Neural progenitor cell (in vitro differentiated cells): ENCODE measurements at regions not wholly inside any gene's neighbourhood (a gene's known extent, or its start where the extent isn't known, plus 50 kb on each side); places are given as distances from the start of the nearest gene placed in this dataset.

ENCODE experiments used
- CTCF ChIP-seq: fragments of 200-600 bp; sonication (generic); IDR thresholded peaks from 2 replicates; pipeline ENCODE4 v1.5.1; 2017; ENCODE audit warnings: antibody characterized with exemption, mild to moderate bottlenecking
- EZH2 ChIP-seq: fragments of 200-600 bp; sonication (generic); IDR thresholded peaks from 2 replicates; pipeline ENCODE4 v1.6.1; 2017; ENCODE audit warnings: antibody characterized with exemption, mild to moderate bottlenecking, moderate library complexity
- EZH2phosphoT487 ChIP-seq: fragments of 200-600 bp; sonication (generic); IDR thresholded peaks from 2 replicates; pipeline ENCODE4 v1.6.1; 2017; ENCODE audit warnings: antibody characterized with exemption

DNA sequence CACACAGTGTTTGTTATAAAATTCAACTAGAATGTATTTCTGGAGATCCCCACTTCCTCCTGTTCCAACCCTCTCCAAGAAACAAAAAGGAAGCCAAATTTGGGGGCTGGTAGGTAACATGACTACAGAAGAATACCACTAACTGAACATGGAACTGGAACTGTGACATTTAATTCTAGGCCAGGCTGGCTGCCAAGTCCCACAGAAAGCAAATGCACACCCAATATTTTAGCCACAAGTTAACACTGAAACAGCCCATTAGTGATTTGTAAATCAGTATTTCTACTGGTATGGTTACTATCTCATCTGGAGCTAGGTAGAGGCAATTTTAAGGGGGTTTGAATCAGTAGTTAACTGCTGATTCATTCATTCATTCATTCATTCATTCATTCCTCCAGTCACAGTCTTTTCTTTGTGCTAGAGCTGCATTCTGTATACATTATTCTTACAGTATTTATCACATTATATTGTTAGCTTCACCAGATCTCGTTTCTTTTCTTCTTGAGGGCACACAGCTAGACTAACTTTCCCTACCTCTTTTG, 131.7 kb upstream of the GDNF start:
- TF ChIP-seq CTCF (no peak), EZH2phosphoT487 (no peak), EZH2 (no peak)
